Activated CD4-positive, CD25-positive, alpha-beta regulatory T cell treated with anti-CD3 and anti-CD28 coated beads, Interleukin-2, amount 50 U/mL, for 72 hours (primary cell): ENCODE measurements at regions not wholly inside any gene's neighbourhood (a gene's known extent, or its start where the extent isn't known, plus 50 kb on each side); places are given as distances from the start of the nearest gene placed in this dataset.
"Not testable (repeated sequence)": the region's sequence is repeated elsewhere in the genome, so short reads cannot be mapped to it uniquely, and the experiment has no call there.

Source experiments
- DNase-seq: peaks from one replicate; pipeline ENCODE4 v3.0.0; 2021

- no peak for DNase-seq
Measured at GRCh38 chr6:85002847-85003246, 238.4 kb upstream of the TBX18 start.

DNA sequence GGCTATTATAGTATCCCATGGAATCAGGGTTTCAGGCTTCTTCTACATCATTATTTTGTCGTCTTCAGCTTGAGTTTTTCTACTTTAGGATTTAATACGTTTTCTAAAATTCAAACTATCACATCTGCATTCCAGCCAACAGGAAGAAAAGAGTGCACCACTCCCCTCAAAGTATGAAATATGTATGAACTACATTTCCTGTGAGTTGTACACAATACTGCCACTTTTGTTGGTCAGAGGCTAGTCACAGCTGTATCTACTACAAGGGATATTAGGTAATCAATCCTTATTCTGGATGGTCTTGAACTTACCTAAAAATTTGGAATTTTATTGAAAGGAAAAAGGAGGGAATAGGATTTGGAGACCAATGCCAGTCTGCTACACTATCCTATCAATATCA lies 235.6 kb upstream of the TBX18 start:
- DNase-seq = no peak

DNA sequence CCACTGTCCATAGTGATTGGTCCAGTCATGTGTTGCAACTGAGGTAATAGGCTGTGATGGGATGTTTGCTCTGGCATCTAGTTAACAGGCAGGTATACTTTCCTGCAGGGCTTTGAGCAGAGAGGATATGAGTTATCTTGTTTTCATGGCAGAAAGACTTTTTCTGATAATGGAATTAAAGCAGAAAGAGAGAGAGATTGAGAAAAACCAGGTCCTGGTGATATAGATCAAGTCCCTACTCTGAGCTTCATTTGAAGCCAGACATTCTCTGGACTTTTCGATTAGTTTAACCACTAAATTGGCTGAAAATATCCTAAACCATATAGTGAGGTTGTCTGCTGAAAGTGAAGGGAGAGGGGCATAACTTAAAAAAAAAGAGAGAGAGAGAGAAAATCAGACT lies 233.8 kb upstream of the TBX18 start:
- no peak for DNase-seq

GRCh38 chr6:84988766-84989165 lies 224.4 kb upstream of the TBX18 start:
- not testable (repeated sequence) for DNase-seq

DNA sequence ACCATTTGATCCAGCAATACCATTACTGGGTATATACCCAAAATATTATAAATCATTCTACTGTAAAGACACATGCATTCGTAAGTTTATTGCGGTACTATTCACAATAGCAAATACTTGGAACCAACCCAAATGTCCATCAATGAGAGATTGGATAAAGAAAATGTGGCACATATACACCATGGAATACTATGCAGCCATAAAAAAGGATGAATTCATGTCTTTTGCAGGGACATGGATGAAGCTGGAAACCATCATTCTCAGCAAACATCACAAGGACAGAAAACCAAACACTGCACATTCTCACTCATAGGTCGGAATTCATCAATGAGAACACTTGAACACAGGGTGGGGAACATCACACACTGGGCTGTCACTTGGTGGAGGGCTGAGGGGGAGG lies 221.1 kb upstream of the TBX18 start:
- not testable (repeated sequence) for DNase-seq

DNA sequence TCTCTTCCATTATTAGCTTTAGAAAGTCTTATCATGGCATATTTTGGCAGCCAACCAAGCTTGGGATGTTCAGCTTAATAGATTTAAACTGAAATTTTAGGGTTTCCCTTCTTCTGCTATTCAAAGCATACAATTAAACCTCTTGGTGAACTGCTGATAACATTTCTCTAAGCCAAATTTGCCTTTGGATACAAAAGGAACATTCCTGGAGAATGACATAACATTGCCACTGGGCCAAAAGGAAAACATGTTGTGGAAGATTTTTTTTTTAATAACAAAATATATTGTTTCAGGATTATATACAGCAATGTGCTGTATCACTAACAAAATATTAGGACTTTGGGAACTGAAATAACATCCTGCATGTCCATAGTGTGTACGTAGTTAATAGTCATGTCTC lies 215.1 kb upstream of the TBX18 start:
- DNase-seq = no peak

DNA sequence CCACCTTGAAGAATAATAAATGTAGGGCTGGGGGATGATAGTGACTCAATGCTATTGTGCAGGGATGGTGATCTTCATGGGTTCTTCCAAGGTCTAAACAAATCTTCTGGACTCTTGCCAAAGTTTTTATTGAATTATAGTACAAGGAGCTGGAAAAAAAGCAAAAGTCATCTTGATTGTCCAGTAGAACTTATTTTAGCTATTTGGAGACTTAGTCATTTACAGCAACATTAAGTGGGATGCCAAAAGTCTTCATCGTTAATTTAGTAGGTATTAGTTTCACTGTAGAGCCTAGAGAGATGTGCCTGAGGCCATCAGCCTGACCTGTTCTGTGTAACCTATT lies 212.9 kb upstream of the TBX18 start:
- no peak for DNase-seq

- no peak for DNase-seq
Measured at GRCh38 chr6:84976526-84977362, 212.3 kb upstream of the TBX18 start.

DNA sequence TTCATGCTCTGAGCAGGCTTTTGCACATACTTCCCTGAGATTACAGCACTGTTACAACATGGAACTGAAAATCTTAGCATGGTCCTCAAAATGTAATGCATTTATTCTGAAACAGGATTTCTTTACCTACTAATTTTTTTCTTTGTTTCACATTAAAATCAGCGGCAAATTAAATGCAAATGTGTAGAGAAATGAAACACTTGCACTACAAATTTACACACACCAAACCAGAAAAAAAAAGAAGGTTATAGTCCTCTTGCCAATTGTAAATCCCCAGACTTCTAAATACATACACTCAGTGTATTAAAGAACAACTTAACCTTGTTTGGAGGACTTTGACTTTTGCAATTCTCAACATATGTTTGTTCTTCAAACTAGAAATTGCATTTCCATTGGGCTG lies 210.9 kb upstream of the TBX18 start:
- DNase-seq = no peak

GRCh38 chr6:84973606-84974005 lies 209.2 kb upstream of the TBX18 start:
- DNase-seq = no peak

DNA sequence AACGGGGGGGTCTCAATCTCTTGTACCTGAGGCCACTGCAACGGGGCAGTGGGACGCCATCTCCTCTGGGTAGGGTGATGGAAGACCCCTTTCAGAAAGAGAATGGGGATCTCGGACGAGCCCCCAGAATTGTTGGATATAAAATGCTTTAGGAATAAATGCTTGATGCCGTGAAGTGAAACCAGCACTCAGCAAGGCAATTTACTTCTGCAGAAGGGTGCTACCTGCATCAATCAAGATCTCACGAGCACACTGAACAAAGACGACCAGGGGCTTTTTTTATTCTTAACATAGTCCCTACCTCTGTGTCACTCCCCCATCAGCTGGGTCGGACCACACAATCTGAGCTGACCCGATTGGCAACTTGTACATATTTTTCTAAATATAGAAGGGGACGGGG lies 203.6 kb upstream of the TBX18 start:
- DNase-seq = no peak

DNA sequence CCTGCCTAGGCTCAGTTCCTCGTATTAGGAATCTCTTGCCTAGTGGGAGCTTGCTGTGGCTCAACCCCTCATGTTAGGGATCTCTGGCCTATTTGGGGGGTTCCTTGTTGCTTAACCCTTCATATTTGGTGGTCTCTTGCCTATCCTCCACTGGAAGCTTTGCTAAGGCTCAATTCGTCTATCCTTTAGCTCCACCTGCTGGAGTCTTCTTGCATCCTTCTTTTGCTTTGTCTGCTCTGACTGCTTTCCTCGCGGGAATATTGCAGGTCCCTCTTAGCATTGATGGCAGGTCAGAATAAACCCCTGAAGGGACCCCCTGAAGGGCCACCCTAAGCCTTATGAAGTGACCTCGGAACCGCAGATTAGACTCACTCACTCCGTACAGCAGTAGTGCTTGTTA lies 203.0 kb upstream of the TBX18 start:
- no peak for DNase-seq

DNA sequence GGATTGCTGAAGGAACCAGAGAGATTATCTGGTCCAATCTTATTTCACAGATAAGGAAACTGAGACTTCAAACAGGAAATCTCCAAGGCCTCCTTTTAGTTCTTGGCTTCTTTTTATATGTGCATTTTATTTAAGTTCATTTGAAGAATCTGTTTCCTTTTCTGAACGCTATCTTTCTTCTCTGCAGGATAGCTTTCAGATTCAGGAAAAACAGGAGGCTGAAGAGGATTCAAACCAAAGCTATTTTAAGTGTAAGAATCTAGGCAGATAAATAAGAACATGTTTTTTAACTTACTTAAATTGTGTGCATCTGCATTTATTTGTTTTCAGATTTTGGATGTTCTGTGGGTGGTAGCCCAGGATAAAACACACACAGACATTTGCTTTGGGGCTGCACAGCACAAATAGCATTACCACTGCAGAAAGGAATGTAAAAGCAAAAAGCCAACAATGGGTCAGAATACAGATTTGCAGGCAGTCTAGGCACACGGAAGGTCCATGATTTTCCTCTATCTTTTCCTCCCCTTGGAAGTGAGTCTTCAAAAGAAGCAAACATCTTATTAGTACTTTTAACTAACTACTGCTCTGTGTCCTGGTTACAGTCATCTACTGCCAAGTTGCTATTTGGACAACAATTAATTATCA lies 188.8 kb upstream of the TBX18 start:
- no peak for DNase-seq

- not testable (repeated sequence) for DNase-seq
Measured at GRCh38 chr6:84944926-84945325, 180.5 kb upstream of the TBX18 start.

DNA sequence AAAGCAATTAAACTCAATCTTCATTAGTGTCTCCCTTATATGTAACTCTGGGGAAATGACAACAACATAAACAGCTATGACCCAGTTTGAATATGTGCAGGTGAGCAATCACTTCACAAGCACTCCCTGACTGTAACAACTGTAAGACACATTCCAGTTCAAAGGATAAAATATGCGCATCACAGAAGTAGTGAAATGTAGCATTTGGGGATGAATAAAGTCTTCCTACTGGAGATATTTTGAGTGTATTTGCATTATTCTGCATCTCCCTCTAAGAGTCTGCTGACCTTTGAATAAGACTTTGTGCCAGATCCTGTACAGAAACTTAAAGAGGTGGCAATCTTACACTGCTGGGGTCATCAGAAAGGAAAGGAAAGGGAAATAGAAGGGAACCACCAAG lies 179.5 kb upstream of the TBX18 start:
- no peak for DNase-seq

GRCh38 chr6:84941609-84942008 lies 177.2 kb upstream of the TBX18 start:
- not testable (repeated sequence) for DNase-seq

DNA sequence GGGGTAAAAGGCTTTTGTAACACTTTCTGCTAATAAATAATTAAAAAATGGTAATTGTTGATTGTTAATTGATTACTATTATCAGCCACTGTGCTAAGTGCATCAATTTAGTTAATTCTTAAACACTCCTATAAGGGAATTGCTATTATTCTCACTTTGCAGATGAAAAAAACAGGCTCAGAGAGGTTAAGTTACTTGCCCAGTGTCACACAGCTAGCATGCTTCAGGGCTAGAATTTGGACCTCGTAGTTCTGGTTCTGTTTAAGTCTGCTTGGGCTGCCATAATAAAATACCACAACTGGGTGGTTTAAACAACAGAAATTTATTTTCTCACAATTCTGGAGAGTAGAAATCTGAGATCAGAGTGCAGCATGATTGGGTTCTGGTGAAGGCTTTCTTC lies 164.8 kb upstream of the TBX18 start:
- no peak for DNase-seq

DNA sequence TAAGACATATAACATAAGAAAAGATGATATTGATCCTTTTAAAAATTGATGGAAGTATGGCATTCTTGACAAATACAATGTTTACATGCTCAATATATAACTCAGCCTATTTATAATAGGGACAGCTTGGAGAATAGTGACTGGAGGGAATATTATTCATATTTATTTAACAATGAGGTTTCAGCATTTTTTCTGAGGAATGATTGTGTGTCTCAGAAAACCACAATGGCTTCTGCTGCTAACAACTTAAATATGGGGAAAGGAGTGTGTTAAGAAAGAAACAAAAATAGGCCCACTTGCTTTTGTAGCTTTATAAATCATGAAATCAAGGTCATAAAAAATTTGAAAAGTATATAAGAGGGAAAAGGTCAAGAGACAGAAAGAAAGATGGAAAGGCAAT lies 163.2 kb upstream of the TBX18 start:
- DNase-seq = no peak

DNA sequence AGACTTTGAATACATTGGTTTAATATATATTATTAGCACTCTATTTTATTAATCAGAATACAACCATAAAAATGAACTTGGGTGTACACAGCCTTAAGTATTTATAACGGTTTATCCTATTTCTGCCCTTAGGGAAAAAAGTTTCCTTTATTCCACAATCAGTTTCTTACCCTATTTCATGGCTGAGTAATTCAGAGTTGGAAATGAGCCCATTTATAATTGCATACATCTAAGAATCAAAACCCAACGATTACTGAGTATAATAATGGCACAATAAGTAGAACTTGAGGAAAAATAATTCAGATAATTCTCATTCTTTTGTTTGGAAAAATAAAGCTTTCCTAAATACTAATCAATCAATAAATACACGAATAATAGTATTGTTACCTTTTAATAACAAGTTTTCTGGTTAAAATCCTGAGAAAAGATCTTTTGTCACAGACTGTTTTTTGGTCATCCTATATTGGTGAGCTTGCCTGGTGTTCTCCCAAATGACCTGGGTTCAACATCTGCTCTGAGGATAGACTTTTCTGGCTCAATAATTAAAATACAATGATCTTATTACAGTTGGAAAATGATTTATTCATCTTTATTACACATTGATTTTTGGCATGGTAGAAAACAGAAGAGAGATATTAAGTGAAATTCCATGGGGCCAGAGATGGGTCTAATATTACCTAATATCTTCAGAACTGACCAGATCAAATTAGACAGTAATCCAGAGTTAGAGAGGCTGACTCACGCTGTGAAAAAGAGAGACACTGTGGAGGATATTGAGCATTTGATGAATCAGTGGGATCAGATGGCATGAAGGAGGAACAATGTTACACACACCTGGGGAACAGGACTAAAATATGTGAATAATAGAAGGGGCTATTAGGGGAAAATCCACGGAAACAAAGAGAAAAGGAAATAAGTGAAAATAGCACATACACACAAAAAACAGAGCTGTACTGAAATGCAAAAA lies 162.1 kb upstream of the TBX18 start:
- DNase-seq = no peak

GRCh38 chr6:84921891-84922290 lies 157.5 kb upstream of the TBX18 start:
- no peak for DNase-seq

DNA sequence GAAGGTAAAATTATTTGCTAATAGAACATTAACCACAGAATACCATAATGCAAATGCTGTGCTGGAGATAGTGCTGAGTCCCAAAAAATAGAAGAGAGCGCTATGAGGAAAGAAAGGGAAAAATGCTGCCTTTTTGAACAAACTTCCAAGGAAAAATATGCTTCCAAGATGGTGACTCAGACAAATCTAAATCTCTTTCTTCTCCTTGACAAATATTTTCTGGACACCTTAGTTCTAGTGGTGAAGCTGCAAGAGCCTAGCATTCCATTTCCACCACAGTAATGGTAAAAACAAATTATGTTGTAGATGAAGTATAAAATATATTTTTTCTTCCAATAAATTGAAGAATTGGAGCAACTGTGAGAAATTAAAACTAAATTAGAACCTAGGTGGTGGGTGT lies 155.6 kb upstream of the TBX18 start:
- DNase-seq = no peak

DNA sequence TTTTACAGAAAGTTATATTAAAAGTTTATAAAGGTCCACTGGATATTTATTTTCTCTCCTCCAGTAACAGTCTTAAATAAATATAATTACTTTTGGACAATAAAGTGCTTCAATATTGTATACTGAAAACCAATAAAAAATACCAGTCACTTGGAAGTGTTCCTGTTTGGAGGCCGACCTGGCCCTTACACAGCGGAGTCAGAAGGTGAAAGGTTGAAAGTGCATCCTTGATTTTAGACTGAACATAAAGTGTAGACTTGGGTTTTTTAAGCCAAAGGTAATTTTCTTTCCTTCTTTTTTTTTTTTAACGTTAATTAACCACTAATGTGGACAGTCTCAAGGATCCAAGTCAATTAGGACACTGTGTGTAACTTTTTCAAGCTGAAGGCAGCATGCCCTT lies 152.3 kb upstream of the TBX18 start:
- no peak for DNase-seq

DNA sequence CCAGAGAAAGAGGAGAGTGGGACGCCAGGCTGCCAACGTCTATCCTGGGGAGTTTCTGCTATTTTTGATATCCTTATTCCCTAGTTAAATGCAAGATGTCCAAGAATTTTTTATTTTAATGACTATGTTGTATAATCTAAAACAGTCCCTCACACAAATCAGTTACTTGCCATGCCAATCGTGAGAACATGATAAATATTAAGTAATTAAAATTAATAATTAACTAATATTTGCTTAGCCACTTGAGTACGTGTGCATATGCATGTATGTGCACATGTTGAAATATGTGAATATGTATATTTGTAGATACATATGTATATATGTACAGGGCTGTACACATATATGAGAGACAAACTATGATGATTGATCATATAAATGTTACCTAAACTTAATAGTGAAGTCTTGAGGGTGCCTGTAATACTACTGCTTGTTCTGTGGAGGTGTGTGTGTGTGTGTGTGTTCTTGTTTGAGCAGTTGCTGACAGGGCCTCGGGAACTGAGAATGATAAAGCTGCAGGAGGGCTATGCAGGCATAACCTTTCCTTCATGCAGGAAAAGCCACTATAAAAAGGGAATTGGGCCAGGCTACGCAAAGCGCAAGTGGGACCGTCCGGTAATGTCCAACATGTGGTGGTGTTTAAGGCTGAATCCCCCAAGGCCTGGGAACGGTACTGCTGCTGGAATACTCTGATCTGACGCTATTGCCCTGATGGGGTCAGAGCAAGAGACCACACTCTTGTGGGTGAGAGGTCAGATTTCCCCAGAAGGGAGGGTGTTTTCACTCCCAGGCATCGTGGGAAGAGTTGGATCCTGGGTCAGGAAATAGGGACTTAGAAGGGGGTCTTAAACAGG lies 148.3 kb upstream of the TBX18 start:
- no peak for DNase-seq
